Posterior vena cava (tissue), 2 donors: ENCODE measurements at regions not wholly inside any gene's neighbourhood (a gene's known extent, or its start where the extent isn't known, plus 50 kb on each side); places are given as distances from the start of the nearest gene placed in this dataset.
"Not testable (repeated sequence)": the region's sequence is repeated elsewhere in the genome, so short reads cannot be mapped to it uniquely, and the experiment has no call there.

Source experiments
- DNase-seq: peaks from one replicate; pipeline ENCODE4 v3.0.0-alpha.2; 2020; ENCODE audit warnings: low spot score
- intact Hi-C, 2 donors: fragments of 100-400 bp; cut with DNase I; formaldehyde crosslinking; loops; one replicate each; pipeline versions ENCODE4 v1.14.1 to v1.14.2; 2022 to 2023
- donor health status: DM: yes; HTN: yes; CAD: no.
- donor health status: DM: yes; HTN: yes; CAD: no.

DNA sequence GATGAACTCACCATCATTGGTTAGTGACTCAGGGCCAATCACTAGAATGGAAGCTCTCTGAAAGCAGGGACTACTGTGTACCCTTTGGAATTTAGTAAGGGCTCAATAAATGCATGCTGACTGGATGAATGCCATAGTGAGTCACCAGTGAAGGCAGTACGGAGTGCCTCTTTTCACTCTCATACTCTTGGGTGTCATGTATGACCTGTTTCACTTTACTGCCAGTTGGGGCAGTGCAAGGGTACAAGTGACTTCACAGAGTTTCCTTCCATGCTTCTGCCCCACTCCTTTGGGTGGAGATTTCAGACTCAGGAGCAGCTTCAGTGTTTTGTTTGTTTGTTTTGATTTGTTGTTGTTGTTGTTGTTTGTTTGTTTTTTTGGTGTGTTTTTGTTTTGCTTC is 57.7 kb downstream of the SOX3 start:
- DNase-seq, result no peak
- intact Hi-C loops, result no loop called here

DNA sequence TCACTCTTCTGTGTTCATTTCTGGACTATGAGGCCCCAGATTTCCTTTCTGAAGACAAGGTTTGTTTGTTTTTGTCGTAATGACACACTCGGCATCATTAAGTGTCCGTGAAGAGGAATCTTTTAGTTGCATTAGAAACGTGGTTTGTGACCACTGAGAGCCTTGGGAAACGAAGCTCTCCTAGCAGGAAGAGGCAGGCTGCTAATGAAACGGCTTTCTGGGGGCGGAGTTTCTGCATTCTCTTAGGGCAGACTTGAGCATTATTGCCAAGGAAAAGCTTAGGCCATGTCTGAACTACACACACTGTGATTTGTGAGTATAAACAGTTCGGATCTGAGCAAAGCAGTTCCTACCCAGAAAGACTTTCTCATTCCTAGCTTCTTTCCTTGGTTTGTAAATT is 64.0 kb downstream of the SOX3 start:
- intact Hi-C loops, result no loop called here
- no peak for DNase-seq

GRCh38 chrX:140439476-140439875 is 65.4 kb downstream of the SOX3 start:
- no peak for DNase-seq
- intact Hi-C loops, result no loop called here

- intact Hi-C loops, result no loop called here
- DNase-seq, result no peak
Measured at GRCh38 chrX:140434347-140434746, 70.5 kb downstream of the SOX3 start.

GRCh38 chrX:140433582-140433981 is 71.3 kb downstream of the SOX3 start:
- DNase-seq, result no peak

GRCh38 chrX:140432346-140433175 is 72.3 kb downstream of the SOX3 start:
- DNase-seq, result no peak
- intact Hi-C loops, result no loop called here

More at GRCh38 chrX:140433582-140433981, 71.3 kb downstream of the SOX3 start:
- intact Hi-C loops, result no loop called here

- no peak for DNase-seq
Measured at GRCh38 chrX:140431521-140431920, 73.3 kb downstream of the SOX3 start.

DNA sequence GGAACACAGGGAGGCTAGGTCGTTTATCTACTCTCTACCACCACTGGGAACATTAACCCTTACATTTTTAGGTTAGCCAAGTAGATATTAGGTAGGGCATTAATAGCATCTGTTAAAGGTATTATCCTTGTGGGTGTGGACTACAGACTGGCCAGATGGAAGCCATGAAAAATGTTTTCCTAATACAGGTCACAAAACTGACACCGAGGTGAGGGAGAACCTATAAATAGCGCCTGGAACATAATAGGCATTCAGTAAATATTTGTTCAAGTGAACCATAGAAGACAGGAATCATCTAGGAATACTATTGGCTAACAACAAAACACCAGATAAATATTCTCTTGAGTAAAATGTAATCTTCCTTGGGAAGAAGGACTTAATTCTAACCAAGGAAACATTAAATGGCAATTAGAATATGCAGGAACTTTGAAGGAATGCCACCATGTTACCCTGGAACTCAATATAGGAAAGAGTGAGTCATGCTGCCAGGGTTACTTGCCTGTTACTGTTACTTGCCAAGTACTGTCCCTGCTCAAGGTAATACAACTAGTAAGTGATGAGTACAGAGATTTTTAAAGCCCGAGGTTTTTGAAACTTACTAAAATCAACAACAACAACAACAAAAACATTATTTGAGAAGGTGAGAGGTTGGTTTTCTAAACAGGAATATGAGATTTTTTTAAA is 79.0 kb downstream of the SOX3 start:
- DNase-seq, result no peak
- intact Hi-C loops, result no loop called here

More at GRCh38 chrX:140431521-140431920, 73.3 kb downstream of the SOX3 start:
- intact Hi-C loops, result no loop called here

DNA sequence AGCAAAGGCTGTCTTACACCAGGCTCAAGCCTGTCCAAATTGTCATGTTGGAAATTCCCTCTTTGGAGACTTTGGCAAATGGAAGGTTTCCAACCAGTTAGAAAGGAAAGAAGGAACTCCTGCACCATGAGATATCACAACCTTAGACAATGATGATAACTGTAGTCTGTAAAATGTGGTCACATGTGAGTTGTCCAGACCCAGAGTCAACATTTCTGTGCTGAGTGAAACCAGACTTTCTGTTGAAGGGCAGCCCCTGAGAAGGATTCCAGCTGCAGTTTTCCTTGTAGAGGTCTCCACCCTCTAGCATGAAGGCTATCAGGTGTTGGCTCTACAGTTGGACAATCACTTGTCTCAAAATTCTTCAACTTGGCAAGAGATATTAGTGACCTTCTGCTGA is 82.4 kb downstream of the SOX3 start:
- no peak for DNase-seq
- intact Hi-C loops, result no loop called here

DNA sequence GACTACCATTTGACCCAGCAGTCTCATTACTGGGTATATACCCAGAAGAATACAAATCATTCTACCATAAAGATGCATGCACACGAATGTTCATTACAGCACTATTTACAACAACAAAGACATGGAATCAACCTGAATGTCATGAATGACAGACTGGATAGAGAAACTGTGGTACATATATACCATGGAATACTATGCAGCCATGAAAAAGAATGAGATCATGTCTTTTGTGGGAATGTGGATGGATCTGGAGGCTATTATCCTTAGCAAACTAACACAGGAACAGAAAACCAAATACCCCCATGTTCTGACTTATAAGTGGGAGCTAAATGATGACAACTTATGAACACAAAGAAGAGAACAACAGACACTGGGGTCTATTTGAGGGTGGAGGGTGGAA is 102.7 kb downstream of the SOX3 start:
- DNase-seq, intact Hi-C loops: not testable (repeated sequence)

DNA sequence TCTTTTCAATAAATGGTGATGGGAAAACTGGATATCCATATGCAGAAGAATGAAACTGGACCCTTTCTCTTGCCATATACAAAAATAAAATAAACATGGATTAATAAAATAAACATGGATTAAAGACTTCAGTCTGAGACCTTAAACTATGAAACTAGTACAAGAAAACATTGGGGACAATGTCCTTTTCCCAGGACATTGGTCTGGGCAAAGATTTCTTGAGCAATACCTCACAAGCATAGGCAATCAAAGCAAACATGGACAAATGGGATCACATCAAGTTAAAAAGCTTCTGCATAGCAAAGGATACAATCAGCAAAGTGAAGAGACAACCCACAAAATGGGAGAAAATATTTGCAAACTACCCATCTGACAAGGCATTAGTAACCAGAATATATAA is 108.5 kb downstream of the SOX3 start:
- intact Hi-C loops, DNase-seq: not testable (repeated sequence)

- no peak for DNase-seq
- intact Hi-C loops, result no loop called here
Measured at GRCh38 chrX:140393507-140393906, 111.4 kb downstream of the SOX3 start.

DNA sequence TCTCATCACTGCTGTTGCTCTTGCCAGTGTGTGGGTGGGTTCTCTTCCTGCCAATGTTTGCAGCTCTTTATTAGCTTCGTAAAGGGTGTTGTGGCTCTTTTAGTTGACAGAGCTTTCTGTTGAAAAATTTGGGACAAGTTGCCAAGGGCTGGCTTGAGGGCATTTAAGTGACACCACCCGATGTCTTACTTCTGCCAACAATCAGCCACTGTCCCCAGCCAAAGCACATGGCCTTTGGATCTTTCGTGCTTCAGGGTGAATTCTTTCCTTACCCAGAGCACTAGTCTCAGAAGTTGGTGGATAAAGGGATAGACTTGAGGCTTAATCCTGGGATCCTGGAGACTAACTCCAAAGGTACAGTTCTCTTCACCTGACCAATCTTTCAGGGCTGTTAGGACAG is 113.6 kb downstream of the SOX3 start:
- intact Hi-C loops, result no loop called here
- DNase-seq, result no peak

GRCh38 chrX:140389331-140389730 is 115.5 kb downstream of the SOX3 start:
- intact Hi-C loops, result no loop called here

DNA sequence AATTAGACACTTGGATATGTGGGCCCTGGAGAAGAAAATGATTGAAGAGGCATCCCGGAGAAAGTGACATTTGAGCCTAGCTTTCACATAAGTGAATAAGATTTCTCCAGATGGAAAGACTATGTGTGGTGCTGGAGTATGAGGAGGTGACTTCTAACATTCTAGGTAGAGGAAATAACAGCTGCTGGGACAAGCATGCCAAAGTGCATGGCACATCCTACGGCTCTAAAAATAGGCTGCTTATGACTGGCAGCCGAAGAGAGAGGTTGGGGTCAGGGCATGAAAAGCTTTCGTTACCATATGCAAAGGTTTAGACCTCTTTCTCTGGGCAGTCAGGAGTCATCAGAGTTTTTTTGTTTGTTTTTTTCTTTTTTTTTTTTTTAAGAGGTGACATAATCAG is 142.0 kb downstream of the SOX3 start:
- intact Hi-C loops, result no loop called here

More at GRCh38 chrX:140389331-140389730, 115.5 kb downstream of the SOX3 start:
- no peak for DNase-seq

GRCh38 chrX:140360924-140361323 is 143.9 kb downstream of the SOX3 start:
- intact Hi-C loops, result no loop called here
- DNase-seq, result no peak

More for the DNA sequence above, 142.0 kb downstream of the SOX3 start:
- no peak for DNase-seq

DNA sequence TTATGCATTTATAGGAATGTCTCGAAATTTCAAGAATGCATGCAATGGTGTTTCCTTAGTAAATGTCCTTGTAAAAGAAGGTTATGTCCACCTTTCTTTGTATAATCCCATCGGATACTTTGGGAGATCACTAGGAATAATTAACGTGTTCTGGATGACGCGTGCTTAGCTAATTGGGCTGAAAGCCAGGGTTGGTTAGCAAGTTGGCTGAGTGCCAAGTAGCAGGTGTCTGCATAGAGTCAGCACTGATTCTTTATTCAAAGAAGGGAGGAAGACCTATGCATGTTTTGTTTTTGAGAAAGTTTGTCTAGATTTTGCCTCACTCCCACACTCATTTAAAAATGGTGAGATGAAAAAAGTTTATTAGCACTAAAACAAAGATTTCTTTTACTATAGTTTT is 144.6 kb downstream of the SOX3 start:
- no peak for DNase-seq
- intact Hi-C loops, result no loop called here

DNA sequence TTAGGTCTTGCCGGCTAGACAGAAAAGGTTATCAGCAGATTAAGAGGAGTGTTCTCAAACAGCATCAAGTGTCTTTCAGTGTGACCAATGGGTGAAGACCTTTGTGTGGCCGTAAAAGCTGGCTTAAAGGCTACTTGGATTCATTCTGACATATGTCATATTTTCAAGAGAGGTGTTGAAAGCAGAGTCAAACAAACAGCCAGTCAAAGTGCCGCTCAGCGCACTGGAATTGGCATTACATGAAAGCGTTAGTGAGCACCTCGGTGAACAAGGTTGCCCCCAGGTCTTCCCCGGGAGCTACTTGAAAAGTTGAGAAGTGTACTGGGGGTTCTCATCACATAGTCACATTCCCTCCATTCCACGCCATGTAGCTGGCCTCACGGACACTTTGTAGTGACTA is 148.9 kb downstream of the SOX3 start:
- DNase-seq, result no peak
- intact Hi-C loops, result no loop called here

DNA sequence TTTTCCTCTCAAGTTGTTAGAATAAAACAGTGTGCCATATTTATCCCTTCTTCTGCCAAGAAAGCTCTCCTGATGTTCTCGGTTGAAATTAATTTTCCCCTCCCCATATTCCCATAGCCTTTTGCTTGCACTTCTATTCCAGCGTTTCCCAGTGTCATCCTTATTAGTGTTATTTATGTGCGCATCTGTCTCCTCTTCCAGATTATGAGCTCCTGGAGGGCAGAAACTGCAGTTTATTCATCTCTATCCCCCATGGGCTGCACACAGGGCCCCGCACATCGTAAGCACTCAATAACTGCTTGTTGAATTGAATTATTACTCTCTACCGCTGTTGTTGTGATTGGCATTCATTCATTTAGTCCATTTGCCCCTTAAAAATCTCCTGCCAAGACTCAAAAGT is 149.4 kb downstream of the SOX3 start:
- intact Hi-C loops, result no loop called here
- DNase-seq, result no peak

- DNase-seq, result no peak
- intact Hi-C loops, result no loop called here
Measured at GRCh38 chrX:140354431-140355120, 150.3 kb downstream of the SOX3 start.
